ENCODE measurements at regions not wholly inside any gene's neighbourhood (a gene's known extent, or its start where the extent isn't known, plus 50 kb on each side); places are given as distances from the start of the nearest gene placed in this dataset.
"Not testable (repeated sequence)": the region's sequence is repeated elsewhere in the genome, so short reads cannot be mapped to it uniquely, and the experiment has no call there.

DNA sequence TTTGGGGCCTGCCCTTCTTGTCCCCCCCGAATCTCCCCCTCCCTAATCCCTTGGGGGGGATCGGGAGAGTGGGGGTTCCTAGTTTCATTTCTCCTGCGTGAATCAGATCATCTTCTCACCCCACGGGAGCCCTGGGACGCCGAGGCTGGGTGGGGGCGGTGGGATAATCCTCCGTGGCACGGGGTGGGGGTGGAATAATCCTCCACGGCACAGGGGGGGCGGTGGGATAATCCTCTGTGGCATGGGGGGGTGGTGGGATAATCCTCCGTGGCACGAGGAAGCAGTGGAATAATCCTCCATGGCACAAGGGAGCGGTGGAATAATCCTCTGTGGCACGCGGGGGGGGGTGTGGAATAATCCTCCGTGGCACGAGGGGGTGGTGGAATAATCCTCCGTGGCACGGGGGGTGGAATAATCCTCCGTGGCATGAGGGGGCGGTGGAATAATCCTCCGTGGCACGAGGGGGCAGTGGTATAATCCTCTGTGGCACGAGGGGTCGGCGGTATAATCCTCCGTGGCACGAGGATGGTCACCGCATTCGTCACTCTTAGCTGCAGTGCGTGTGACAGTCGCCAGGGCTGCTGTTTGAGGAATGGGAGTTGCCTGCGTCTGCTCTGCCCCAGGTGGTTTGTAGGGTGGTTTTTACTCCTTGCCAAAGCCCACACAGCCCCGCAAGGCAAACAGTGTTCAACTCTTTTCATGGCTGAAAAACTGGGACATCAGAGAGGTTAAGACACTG, 156.9 kb downstream of the LAT start:
- no peak for DNase-seq

DNA sequence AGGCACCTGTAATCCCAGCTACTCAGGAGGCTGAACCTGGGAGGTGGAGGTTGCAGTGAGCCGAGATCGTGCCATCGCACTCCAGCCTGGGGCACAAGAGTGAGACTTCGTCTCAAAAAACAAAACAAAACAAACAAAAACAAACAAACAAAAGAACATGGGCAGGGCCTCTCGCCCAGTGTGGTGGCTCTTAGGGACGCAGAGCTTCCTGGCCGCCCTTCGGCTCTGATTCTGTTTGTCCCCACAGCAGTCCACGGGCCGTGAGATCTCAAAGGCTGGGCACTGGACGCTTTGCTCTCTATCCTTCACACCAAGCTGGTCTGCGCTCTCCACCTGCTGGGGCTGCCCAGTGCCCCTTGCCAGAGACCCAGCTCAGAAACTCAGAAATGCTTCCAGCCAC, 156.3 kb downstream of the LAT start:
- DNase-seq: not testable (repeated sequence)

DNA sequence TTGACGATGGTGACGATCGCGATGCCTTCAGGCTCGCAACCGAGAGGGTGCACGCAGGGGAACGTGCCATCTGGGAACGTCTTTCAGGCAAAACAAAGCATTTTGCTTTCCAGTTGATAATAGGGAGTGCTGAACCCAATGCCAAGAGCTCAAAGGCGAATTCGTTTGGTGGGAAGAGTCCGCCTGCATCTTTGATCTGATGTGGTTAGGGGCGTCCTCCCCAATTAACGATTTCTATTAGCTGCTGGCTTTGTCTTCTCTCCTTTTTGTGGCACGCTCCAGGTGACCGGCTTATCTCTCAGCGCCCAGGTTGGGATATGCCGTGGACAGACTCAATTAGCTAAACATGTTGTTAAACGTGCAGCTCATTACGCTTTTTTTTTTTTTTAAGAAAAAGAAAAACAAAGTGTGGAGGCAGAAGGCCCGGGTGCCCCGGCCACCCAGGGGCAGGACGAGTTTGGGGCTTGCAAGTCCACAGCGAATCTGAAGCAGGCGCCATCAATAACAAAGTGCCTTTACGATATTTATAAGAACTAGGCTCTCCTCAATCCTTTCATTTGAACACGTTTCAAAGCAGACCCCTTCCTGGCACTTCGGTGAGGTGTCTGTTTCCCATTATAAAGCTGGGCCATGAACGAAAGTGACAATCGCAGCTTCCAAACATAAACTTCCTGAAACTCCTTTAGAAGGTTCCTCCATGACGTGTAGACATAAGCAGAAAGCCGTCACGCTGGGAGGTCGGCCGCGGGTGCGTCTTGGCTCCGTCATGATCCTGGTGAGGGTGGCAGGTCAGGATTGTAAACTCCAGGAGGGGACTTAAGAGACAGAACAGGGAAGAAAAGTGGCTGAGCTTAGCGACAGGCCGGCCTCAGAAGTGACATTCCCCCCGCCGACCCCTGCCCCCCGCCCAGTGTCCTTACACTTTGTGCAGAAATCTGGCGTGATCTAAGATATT, 155.3 kb downstream of the LAT start:
- DNase-seq: not testable (repeated sequence)

DNA sequence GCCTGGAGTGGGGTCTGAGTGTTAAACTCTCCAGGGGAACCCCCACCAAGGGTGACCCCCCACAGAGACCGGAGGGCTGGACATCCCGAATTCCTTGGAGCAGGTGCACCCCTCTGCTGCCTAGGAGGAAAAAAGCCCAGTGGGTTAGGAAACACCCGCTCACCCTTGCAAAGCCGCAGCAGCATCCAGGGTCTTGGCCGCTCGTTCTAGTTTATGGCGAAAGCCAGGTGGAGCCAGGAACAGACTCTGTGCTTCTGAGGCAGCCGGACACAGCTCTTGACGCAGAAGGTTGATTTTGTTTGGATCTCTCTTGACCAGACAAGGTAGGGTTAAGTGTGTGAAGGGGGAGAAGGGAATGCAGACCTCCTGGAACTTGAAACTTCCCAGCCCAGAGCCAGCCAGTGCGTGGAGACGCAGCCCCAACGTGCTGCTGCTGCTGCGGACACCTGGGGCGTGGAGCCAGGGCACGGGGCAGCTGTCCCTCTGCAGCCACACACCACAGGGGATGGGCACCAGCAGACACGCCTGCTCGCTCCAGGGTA, 154.5 kb downstream of the LAT start:
- no peak for DNase-seq

DNA sequence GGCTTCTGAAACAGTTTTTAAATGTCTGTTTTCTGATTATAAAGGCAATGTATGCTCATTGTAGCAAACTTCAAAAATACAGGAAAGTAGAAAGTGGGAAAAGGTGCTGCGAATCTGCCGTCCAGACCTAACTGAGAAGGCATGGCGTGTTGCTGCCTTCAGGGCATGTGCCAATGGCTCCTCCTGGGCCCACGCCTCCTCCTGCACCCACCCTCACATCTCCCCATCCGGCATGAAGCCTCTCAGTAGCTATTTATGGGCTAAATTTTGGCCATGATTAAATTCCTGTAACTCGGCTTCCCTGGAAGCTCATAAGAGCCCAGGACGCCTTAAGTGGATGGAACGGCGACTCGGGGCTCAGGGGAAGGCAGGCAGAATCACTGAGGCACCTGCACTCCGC, 153.8 kb downstream of the LAT start:
- DNase-seq: not testable (repeated sequence)

DNA sequence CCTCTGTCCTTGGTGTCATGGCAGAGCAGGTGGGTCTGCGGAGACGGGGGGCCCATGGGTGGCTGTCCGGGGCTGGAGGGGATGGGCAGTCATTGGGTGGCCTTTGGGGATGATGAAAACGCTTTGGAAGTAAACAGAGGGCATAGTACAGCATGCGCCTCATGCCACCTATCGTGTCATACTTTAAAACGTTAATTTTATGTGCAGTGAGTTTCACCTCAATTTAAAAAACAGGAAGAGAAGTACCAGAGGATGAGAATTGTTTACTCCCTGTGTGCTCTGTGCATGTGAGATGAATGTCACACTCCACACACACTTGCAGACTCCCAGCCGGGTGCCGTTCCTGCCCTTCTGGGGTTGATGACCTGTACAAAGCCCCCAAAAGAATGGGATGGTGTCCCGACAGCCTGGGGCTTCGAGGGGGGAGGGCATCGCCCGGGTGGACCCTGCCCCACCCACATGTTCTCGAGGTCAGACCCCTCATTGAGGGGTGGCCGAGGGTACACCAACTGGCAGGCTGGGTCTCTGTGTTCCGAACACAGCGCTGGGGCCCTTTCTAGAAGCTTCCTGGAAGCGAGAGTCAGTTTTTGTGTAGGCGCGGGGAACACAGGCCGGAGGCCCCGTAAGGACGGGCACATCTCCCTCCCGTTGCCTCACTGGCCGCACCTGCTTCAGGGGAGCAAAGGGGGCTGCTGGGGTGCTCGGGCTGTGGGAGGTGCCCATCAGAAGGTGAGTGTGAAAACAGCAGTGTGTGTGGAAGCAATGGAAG, 153.2 kb downstream of the LAT start:
- DNase-seq: not testable (repeated sequence)

DNA sequence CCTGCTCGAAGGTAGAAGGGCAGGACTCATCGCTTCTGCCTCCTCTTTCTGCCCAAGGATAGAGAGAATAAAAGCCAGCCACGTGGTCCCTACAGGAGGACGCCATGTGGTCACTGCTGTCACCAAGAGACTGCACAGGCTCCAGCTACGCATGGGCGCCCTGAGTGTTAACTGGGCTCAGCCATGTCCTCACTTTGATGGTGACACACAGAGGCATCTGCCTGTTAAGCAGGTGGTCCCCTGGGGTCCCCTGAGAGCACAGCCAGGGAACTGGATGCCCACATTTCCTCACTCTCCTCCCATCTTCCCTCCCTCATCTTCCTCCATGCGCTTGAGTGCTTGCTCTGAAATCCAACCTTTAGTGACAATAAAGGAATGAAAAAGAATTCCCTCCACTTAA, 152.6 kb downstream of the LAT start:
- not testable (repeated sequence) for DNase-seq

DNA sequence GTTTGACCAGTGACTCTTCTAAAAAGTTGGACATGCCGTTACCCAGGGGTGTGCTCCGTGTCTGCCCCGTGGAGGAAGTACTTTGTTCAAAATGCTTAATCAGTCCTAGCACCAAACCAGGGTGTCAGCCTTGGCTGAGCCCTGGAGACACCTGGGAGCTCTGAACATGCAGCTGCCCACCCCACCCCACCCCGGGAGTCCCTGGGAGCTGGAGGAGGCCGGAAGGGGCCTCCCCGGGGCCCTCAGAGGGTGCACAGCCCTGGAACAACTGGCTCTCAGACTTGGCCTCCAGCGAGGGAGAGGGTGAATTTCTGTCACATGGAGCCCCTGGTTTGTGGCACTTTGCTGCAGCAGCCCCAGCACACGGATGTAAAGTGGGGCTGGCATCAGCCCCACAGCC, 152.1 kb downstream of the LAT start:
- DNase-seq: not testable (repeated sequence)

DNA sequence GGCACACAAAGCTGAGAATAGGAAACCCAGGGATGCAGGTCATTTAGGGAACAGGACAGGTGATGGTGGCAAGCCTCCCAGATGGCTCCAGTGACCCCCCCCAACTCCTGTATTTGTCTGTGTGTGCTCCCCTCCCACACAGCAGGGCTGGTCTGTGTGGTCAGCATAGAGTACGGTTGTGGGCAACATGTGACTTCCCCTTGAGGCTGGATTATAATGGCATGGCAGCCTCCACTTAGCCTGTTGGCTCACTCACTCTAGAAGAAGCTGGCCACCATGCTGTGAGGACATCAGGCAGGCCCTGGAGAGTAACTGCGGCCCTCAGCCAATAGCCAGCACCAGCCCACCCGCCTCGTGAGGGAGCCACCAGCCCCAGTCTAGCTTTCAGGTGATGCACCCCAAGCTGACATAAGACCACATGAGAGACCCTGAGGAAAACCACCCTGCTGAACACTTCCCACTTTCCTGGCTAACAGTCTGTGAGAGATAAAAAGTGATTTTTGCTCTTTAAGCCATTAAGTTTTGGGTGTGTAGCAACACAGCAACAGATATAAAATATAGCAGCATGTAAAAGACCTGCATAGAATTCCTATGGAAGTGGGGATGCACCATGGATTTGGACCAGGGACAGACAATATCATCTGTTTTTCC, 151.3 kb downstream of the LAT start:
- DNase-seq: not testable (repeated sequence)

DNA sequence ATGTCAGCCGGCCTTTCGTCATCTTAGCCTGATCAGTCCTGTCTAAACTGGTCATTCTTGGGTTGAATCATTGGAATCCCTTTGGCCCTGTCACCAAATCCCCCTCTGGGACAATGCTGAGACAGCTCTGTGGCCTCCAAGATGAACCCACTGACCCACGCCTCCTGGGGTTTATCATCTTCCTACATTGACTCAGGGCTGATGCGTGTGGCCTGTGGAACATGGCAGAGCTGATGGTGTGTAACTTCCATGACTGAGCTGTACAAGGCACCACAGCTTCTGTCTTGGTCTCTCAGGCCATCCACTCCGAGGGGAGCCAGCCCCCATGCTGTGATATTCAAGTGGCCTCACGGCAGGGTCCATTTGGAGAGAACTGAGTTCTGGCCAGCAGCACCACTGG, 150.2 kb downstream of the LAT start:
- not testable (repeated sequence) for DNase-seq

DNA sequence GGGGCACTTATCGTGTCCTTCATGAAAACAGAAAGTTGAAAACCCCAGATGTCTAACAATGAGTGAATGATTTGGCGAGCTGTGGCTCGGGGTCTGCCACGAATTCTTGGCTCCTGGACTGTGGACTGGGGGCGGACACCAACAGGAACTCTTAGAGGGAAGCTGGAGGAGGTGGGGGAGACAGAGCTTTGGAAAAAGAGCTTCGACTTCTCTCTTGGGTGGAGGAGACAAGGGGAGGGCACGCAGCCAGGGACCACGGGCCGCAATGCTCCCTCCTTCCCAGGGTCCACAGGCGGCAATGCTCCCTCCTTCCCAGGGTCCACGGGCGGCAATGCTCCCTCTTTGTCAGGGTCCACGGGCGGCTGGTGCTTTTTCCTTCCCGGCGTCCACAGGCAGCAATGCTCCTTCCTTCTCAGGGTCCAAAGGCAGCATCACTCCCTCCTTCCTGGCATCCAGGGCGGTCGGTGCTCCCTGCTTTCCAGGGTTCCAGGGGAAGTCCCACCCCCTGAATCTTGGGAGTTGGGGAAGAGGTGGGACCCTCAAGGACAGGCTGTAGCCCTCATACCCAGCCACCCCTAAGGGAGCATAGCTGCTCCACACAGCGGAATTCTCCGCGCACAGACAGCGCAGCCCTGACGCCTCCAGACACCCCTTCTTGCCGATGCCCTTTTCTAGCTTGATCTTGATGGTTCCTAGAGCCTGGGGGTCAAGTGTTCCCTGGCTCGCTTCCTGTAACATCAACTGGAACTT, 149.0 kb downstream of the LAT start:
- DNase-seq: not testable (repeated sequence)

DNA sequence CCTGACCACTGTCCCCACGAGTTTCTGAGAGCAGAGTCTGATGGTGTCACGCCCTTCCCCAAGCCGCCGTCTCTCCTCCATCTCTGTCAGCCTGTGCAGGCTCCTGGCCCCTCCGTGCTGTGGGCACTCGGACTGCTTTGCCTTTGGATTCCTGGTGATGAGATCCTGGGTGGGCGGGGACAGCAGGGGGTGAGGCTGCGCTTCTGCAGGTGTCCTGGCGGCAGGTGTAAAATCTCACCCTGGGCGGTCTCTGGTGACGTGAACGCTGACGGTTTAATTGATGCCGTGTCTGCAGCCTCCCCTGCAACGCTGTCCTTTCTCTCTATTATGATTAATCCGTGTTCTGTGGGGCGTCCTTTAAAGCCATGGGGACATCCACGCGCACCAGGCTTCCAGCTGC, 148.0 kb downstream of the LAT start:
- DNase-seq: not testable (repeated sequence)

DNA sequence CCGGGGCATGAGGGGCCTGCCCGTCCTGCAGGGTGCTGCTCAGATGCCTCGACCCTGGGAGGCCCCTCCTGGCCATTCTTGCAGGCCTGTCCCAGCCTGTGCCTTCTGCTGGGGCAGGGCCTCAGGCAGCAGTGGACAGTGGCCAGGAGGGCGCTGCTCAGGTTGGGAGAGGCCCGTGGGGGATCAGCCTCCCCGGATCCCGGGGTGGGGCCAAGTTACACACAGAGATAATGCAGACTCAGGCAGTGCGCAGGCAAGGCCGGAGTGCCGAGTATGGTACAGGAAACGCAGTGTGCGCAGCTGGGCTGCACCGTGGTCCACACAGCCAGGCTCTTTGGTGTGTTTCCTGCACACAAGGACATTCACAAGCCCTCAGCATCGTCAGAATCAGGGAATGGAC, 147.6 kb downstream of the LAT start:
- not testable (repeated sequence) for DNase-seq

DNA sequence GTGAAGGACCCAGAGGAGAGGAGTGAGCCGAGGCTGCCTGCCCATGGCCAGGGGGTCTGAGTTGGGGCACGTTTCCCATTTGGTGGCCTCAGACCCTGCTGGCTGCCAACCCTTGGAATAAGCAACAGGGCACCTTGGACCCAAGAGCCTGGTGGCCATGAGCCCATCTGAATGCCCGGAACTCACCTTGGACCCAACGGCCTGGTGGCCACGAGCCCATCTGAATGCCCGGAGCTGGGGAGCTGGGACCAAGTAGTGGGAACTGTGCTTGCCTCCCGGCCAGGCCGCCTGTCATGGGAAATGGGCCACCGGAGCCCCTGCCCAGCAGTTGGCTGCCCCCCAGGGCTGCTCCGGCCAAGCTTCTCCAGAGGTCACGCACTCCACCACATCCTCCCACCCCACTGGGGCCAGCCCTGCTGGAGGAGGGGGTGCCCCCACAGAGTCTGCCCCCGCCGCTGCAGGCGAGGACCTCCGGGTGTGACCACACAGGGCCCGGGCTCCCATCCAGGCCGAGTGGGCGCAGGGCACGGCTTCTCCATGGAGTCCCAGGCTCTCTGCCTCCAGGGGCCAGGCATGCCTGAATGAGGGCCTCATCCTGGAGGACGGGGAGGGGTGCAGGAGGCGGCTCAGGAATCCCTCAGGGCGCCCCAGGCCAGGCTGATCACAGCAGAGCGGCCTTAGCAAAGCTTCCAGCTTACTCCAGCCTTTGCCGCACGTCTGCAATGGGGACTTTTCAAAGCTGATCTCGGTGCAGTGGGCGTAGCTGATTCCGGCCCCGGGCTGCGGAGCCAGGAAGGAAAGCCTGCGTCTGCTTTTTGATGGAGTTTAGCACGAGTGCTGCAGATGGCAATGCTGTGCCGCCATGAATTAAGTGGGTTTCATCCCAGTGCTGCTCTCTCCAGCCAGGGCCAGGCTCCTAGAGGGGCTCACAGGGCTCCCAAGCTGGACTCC, 146.3 kb downstream of the LAT start:
- DNase-seq: not testable (repeated sequence)

DNA sequence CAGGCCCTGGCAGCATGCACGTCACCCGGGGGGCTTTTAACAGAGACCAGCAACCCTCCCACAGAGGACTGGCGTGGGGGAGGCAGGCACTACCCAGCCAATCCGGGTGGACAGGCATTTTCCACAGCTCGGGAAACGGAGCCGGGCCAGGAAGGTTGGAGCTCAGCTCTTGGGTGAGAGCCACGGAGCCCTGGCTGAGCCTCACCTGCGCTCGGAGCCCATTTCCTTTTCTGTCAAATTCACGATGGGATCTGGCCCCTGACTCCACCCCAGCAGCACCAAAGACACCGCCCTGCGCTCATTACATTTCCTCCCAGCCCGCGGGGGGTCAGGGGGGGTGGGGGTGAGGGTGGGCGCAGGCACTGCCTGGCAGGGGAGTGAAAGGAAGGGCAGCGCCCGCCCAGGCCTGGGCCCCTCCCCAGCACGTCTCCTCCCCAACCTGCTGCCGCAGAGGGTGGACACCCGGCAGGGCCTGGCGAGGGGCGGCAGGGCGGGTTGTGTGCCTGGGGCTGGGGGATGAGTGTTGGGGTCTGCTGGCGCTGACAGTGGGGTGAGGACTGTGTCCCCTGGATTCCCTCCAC, 145.4 kb downstream of the LAT start:
- not testable (repeated sequence) for DNase-seq

DNA sequence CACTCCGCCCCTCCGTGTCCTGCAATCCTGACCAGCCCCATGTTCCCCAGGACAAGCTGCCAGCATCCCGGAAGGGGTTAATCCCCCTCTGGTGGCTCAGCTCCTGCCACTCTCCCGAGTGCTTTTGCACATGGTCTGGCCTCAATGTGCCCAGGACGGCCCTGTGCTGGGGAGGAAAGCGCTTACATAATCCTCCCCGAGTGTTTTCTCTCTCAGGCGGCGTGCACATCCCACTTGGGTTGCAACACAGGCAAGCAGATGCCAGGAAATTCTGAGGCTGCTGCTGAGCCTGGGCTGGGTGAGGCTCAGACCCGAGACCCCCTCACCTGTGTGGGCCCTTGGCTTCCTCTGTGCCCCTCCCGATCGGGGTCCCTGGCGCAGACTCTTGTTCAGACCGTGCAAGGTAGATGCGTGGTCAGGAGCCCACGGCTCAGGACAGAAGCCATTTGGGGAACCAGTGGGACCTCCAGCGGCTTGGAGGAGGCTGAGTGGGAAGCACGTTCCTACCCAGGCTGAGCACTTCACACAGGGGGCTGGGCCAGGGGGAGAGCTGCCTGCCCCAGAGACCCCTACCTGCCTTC, 144.7 kb downstream of the LAT start:
- DNase-seq: not testable (repeated sequence)

DNA sequence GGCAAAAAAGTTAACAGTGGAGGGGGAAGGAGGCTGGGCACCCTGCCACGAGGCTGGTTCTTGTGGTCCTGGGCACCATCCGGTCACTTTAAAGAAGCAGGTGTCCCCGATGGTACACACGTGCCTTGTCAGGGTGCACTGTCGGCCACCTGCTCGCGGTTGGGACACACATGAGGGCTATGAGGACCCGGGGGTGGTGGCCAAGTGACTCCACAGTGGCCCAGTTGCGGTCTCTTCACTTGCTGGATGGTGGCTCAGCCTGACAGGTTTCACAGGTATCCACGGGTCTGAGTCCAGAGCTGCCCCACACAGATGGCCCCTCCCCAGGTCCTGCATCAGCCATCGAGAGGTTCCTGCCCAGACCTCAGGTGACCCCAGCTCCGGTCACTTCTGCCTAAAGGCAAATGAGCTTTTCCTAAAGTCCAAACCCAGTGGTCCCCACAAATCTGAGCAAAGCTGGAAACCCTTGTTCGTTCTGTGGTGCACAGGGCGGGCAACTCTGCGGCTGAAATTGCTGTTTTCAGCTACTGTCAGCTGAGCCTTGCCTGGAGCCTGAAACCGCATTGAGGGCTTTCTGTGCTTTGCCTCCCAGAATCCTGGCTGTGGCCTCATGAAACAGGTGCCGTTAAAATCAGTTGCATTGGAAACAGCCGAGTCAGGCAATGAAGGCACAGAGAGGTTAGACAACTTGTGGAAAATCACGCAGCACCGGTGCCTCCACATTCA, 144.0 kb downstream of the LAT start:
- not testable (repeated sequence) for DNase-seq

DNA sequence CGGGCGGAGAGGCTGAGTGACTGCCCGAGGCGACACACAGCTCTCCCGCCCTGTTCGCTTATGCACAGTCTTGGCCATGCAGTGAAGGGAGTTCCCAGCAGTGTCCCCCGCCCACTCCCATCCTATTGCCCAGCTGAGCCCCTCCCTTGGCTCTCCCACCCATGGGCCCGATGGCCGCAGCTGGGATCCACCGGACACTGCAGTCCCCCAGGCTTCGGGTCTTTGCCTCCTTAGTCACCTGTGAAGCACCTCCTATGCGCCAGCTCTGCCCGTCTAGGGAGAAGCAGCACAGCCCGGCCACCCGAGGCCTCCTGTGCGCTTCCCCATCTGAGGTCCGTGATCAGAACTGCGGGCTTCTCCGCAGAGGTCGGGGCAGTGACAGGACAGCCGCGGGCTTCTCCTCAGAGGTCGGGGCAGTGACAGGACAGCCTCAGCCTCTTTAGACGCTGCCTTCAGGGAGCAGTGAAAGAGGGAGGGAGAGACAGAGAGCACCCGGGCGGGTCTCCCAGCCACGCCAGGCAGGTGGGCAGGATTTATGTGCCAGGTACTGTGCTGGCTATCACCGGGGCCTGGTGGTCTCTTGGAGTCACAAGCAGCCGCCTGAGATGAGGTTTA, 143.1 kb downstream of the LAT start:
- not testable (repeated sequence) for DNase-seq

All from KG1 (cell line).